ENCODE measurements at regions not wholly inside any gene's neighbourhood (a gene's known extent, or its start where the extent isn't known, plus 50 kb on each side); places are given as distances from the start of the nearest gene placed in this dataset.
"Not testable (repeated sequence)": the region's sequence is repeated elsewhere in the genome, so short reads cannot be mapped to it uniquely, and the experiment has no call there.

DNA sequence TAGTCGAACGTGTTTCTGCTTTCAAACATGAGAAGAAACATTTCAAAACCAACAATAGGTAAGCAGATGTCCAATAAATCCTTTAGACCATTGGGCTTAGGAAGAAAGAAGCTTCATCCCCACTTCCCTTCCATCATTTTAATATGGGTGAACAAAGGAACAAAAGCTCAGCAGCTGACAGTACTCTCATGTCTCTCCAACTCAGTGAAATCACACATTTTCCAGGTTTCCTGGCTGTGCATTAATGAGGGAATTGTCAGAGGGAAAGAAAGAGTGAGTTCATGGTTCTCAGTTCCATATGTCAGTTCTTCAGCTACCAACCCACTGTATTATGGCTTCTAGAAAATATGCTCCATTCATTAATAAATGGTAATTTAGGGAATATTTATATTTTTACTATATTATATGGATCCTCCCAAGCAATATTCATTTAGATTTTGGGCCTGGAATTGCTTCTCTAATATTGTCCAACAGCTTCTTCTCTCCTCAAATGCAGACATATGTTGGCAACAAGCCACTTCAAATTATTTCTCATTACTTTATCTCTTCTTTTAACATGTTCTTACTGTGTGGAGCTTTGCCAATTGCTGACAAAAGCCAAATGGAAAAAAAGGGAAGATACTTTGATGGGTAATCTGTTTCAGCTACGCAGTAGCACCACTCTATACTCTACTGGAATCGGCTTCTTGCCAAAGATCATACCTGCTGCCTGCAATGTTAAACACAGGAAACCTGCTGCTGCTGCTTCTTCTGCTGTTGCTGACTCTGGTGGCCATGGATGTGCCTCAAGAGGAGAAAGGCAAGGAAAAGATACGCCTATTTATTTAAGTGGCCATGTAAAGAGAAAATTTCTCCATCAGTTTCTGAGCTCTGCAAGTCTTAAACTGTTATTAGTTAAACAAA, 1757.6 kb downstream of the ARAP2 start:
- no peak for DNase-seq (ENCODE audit: low read depth)

- no peak for DNase-seq (ENCODE audit: low read depth)
Observed at GRCh38 chr4:34492414-34492813, 1751.9 kb downstream of the ARAP2 start.

DNA sequence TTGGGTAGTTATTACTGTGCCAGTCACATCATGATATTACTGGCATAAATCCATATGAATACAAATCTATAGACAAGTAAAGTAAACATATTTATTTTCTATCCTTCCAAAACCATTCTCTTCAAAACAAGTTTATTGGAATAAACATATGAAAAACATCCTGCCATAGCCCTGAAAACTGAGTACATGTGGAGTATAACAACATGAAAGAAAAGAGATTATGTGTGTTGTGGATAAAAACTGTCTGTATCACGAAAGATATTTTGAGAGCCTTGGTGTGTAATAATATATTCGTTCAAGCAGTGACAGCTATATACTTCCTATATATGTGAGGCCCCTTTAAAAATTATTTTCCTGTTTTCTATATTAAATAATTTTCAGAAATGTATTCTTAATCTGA, 1742.2 kb downstream of the ARAP2 start:
- no peak for DNase-seq (ENCODE audit: low read depth)

GRCh38 chr4:34504731-34505130, 1739.6 kb downstream of the ARAP2 start:
- DNase-seq (ENCODE audit: low read depth) = not testable (repeated sequence)

GRCh38 chr4:34506511-34507092, 1737.7 kb downstream of the ARAP2 start:
- DNase-seq (ENCODE audit: low read depth) = not testable (repeated sequence)

GRCh38 chr4:34512616-34513015, 1731.7 kb downstream of the ARAP2 start:
- no peak for DNase-seq (ENCODE audit: low read depth)

DNA sequence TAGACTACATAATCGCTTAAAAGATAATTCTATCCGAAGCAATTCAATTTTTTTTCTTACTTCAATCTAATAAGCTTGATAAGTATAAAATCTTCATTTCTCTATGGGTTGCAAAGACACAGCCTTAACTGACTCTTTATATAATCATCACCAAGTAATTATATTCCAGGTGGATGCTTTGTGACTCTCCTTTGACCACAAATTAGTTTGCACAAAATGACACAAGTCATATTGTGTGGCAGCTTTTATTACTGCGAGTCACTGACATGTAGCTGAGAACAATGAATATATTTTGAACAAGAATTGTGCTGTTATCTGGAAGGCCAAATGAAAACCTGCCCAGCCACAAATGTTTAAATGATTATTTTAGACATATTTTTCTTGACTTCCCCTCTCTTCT, 1727.8 kb downstream of the ARAP2 start:
- DNase-seq (ENCODE audit: low read depth) = no peak

GRCh38 chr4:34534916-34535315, 1709.4 kb downstream of the ARAP2 start:
- DNase-seq (ENCODE audit: low read depth) = no peak

DNA sequence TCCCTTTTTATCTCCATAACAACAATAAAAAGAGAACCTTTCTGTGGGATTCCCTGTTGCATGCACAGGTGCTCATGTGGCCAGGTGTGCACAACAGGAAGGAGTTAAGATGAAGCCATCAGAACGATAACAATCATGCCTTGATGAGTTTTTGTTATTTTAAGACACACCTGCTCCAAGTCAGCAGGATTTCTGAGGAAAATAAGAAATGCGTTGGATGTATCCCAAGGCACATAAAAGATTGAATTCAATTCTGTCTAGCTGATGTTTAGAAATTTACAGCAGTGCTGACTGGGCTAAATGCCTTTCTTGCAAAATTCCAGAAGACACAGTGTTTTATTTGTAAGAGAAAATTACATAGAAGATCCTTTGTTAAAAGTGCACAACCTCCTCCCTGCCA, 1678.2 kb downstream of the ARAP2 start:
- no peak for DNase-seq (ENCODE audit: low read depth)

DNA sequence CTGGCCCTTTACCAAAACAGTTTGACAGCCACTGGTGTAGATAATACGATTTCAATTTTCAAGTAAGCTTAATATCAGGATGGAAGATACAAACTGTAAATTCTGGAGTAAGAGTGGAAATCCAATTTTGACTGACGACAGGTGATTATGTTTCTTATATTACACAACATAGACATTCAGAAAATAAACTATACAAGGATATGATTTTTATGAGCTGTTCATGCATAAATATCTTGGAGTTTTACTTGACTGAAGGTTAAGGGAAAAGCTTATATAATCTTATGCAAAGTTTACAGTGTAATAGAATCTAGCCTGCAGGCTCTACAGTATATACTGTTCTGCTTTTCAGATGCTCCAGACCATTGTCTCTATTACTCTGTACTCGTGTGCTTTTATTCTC, 1672.3 kb downstream of the ARAP2 start:
- no peak for DNase-seq (ENCODE audit: low read depth)

GRCh38 chr4:34615315-34615714, 1629.0 kb downstream of the ARAP2 start:
- no peak for DNase-seq (ENCODE audit: low read depth)

DNA sequence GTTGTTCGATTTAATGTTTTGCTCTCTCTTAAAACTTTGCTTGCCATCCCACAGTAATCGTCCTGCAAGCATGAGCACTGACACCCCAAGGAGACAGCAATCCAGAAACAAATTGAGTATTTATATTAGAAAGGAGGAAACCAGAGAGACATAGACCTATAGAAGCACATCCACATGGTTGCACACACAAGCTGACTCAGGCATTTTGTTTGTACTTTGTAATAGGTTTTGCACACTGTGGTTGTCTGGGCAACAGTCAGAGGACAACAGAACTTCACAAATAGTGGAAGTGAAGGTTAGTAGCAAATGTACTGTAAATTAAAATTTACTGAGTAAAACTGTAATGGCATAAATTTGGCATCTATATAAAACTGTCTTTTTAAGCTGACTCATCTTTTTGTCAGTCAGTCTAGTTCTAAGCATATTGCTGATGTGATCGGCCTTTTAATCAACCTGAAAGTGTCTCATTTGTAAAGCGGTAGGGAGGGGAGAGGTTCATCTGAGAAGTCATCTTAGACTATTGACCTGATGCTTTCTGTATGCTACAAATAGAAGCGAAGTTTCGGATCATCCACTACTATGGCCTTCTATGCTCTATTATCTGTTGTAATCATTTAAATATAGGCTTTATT, 1624.7 kb downstream of the ARAP2 start:
- DNase-seq (ENCODE audit: low read depth) = no peak

- DNase-seq (ENCODE audit: low read depth) = no peak
Observed at GRCh38 chr4:34628471-34628870, 1615.8 kb downstream of the ARAP2 start.

- DNase-seq (ENCODE audit: low read depth) = no peak
Observed at GRCh38 chr4:34629451-34629850, 1614.9 kb downstream of the ARAP2 start.

DNA sequence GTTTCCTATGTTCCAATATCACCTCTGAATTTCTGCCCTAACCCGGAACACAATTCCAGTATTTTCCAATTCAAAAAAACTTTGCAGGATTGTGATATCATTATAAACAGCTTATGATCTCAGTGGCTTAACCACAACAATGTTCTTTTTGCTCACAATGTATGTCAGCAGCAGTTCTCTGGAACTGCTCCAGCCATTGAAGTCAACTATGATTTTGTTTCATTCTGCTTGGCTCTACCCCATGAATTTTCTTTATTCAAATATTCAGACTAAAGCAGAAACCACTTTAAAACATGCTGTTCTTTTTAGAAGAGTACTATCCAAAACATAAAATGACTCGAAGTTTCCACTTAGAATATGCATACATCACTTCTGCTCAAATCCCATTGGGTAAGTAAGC, 1611.1 kb downstream of the ARAP2 start:
- DNase-seq (ENCODE audit: low read depth) = no peak

DNA sequence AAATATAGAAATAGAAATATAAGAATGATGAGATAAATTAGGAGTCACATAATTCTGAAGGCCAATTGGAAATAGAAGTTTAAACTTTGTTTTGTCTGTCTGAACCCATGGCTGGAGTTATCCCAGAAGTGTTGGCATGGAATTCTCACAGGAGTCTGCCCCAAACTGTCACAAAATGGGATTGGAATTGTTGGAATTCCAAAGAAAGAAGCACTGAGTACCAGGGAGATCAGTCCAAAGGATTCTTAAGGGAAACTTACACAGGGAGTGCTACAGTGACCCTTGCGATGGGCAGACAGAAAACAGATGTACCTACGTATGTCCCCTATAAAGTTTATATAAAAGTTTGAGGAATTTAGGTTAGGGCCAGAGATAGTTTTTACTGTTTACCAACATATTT, 1607.7 kb downstream of the ARAP2 start:
- DNase-seq (ENCODE audit: low read depth) = no peak

- no peak for DNase-seq (ENCODE audit: low read depth)
Observed at GRCh38 chr4:34643476-34643875, 1600.8 kb downstream of the ARAP2 start.

- DNase-seq (ENCODE audit: low read depth) = no peak
Observed at GRCh38 chr4:34644579-34645115, 1599.7 kb downstream of the ARAP2 start.

GRCh38 chr4:34649716-34650115, 1594.6 kb downstream of the ARAP2 start:
- DNase-seq (ENCODE audit: low read depth) = no peak

DNA sequence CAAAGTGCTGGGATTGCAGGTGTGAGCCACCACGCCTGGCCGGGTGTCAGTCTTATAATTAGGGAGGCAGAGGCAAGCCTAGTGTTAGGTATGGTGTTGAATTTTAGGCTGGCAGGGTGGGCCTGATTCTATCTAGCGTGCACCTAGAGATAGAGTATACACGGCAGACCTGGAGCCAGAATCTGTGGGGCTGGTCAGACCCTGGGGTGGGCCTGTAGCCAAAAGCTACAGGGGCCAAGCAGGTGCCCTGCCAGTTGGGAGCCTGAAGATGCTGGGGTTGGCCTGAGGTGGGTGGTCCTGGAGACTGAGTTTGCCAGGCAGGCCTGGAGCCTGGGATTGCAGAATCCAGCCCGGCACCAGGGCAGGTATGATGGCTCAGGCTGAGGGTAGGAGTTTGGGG, 1580.3 kb downstream of the ARAP2 start:
- DNase-seq (ENCODE audit: low read depth) = no peak

GRCh38 chr4:34676400-34676799, 1567.9 kb downstream of the ARAP2 start:
- DNase-seq (ENCODE audit: low read depth) = no peak

GRCh38 chr4:34678431-34678830, 1565.9 kb downstream of the ARAP2 start:
- DNase-seq (ENCODE audit: low read depth) = no peak

DNA sequence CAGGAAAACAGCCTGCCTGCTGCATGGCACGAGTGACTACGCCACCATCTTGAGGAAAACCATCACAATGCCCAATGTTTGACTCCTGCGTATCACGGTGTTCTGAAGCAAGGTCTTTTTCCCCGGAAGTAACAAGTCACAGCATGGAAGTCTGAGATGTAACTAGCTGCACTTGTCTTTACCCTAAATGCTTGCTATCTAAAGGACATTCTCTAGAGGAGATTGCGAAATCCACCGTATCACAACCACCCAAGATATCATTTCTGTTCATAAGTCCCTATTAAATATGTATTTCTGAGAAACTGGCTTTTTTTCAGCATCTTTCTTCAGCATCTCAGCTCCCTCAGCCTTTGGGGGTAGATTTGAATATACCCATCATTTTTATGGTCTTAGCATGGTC, 1565.1 kb downstream of the ARAP2 start:
- no peak for DNase-seq (ENCODE audit: low read depth)

Data from EH (cell line).